ENCODE measurements at regions not wholly inside any gene's neighbourhood (a gene's known extent, or its start where the extent isn't known, plus 50 kb on each side); places are given as distances from the start of the nearest gene placed in this dataset.

DNA sequence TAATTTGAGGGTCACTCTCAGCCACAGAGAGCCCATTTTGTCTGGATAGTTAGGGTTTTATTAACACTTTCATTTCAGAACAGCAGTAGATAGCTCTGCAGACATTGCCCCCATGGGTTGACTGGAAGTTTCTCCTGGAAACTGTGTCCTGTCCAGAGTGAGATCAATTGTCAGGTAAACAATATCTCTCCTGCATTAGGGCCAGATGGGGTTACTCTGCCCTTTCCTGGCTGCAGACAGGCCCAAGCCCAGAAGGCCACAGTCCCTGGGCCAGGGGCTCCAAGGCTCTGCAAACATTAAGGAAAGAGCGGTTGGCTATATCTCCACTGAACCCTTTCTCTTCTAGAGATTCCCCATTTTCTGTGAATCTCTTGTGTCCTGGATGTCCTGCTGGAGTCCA, 436.8 kb upstream of the PRKX start:
- TF ChIP-seq EZH2phosphoT487 (IDR thresholded peaks at IDR 0.05; ENCODE audit: unreplicated experiment): no peak
- TF ChIP-seq CTCF (conservative IDR thresholded peaks at IDR 0.05; ENCODE audit: low read depth in 2 of 2): no peak
- TF ChIP-seq POLR2AphosphoS5 (IDR thresholded peaks at IDR 0.05; ENCODE audit: low read depth): no peak
- TF ChIP-seq, protein P1, sequence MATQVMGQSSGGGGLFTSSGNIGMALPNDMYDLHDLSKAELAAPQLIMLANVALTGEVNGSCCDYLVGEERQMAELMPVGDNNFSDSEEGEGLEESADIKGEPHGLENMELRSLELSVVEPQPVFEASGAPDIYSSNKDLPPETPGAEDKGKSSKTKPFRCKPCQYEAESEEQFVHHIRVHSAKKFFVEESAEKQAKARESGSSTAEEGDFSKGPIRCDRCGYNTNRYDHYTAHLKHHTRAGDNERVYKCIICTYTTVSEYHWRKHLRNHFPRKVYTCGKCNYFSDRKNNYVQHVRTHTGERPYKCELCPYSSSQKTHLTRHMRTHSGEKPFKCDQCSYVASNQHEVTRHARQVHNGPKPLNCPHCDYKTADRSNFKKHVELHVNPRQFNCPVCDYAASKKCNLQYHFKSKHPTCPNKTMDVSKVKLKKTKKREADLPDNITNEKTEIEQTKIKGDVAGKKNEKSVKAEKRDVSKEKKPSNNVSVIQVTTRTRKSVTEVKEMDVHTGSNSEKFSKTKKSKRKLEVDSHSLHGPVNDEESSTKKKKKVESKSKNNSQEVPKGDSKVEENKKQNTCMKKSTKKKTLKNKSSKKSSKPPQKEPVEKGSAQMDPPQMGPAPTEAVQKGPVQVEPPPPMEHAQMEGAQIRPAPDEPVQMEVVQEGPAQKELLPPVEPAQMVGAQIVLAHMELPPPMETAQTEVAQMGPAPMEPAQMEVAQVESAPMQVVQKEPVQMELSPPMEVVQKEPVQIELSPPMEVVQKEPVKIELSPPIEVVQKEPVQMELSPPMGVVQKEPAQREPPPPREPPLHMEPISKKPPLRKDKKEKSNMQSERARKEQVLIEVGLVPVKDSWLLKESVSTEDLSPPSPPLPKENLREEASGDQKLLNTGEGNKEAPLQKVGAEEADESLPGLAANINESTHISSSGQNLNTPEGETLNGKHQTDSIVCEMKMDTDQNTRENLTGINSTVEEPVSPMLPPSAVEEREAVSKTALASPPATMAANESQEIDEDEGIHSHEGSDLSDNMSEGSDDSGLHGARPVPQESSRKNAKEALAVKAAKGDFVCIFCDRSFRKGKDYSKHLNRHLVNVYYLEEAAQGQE (IDR thresholded peaks at IDR 0.05; ENCODE audit: unreplicated experiment): no peak
- no peak for TF ChIP-seq EZH2 (IDR thresholded peaks at IDR 0.05; ENCODE audit: low read depth, unreplicated experiment)
- no peak for TF ChIP-seq CREB1 (CRISPR knock-in tag; IDR thresholded peaks at IDR 0.05; ENCODE audit: low read depth)
- TF ChIP-seq STAT1 (IDR thresholded peaks at IDR 0.05; ENCODE audit: unreplicated experiment): no peak
- TF ChIP-seq, protein P2, sequence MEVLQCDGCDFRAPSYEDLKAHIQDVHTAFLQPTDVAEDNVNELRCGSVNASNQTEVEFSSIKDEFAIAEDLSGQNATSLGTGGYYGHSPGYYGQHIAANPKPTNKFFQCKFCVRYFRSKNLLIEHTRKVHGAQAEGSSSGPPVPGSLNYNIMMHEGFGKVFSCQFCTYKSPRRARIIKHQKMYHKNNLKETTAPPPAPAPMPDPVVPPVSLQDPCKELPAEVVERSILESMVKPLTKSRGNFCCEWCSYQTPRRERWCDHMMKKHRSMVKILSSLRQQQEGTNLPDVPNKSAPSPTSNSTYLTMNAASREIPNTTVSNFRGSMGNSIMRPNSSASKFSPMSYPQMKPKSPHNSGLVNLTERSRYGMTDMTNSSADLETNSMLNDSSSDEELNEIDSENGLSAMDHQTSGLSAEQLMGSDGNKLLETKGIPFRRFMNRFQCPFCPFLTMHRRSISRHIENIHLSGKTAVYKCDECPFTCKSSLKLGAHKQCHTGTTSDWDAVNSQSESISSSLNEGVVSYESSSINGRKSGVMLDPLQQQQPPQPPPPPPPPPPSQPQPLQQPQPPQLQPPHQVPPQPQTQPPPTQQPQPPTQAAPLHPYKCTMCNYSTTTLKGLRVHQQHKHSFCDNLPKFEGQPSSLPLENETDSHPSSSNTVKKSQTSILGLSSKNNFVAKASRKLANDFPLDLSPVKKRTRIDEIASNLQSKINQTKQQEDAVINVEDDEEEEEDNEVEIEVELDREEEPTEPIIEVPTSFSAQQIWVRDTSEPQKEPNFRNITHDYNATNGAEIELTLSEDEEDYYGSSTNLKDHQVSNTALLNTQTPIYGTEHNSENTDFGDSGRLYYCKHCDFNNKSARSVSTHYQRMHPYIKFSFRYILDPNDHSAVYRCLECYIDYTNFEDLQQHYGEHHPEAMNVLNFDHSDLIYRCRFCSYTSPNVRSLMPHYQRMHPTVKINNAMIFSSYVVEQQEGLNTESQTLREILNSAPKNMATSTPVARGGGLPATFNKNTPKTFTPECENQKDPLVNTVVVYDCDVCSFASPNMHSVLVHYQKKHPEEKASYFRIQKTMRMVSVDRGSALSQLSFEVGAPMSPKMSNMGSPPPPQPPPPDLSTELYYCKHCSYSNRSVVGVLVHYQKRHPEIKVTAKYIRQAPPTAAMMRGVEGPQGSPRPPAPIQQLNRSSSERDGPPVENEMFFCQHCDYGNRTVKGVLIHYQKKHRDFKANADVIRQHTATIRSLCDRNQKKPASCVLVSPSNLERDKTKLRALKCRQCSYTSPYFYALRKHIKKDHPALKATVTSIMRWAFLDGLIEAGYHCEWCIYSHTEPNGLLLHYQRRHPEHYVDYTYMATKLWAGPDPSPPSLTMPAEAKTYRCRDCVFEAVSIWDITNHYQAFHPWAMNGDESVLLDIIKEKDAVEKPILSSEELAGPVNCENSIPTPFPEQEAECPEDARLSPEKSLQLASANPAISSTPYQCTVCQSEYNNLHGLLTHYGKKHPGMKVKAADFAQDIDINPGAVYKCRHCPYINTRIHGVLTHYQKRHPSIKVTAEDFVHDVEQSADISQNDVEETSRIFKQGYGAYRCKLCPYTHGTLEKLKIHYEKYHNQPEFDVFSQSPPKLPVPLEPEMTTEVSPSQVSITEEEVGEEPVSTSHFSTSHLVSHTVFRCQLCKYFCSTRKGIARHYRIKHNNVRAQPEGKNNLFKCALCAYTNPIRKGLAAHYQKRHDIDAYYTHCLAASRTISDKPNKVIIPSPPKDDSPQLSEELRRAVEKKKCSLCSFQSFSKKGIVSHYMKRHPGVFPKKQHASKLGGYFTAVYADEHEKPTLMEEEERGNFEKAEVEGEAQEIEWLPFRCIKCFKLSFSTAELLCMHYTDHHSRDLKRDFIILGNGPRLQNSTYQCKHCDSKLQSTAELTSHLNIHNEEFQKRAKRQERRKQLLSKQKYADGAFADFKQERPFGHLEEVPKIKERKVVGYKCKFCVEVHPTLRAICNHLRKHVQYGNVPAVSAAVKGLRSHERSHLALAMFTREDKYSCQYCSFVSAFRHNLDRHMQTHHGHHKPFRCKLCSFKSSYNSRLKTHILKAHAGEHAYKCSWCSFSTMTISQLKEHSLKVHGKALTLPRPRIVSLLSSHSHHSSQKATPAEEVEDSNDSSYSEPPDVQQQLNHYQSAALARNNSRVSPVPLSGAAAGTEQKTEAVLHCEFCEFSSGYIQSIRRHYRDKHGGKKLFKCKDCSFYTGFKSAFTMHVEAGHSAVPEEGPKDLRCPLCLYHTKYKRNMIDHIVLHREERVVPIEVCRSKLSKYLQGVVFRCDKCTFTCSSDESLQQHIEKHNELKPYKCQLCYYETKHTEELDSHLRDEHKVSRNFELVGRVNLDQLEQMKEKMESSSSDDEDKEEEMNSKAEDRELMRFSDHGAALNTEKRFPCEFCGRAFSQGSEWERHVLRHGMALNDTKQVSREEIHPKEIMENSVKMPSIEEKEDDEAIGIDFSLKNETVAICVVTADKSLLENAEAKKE (CRISPR knock-in tag; IDR thresholded peaks at IDR 0.05): no peak
